H1 (cell line): ENCODE measurements at regions not wholly inside any gene's neighbourhood (a gene's known extent, or its start where the extent isn't known, plus 50 kb on each side); places are given as distances from the start of the nearest gene placed in this dataset.

Source experiments
- CTCF ChIA-PET: fragments of 300-600 bp; sonication (Branson Sonifier 250); formaldehyde crosslinking; loops from one replicate; lab custom pipeline; 2021; ENCODE audit not compliant: partially characterized antibody; lab: Charles Lee
- POLR2A ChIA-PET: fragments of 300-600 bp; sonication (Branson Sonifier 250); formaldehyde crosslinking; loops from one replicate; lab custom pipeline; 2021; ENCODE audit warnings: inconsistent platforms; ENCODE audit not compliant: partially characterized antibody; lab: Charles Lee
- DNase-seq, 2 experiments: peaks; one replicate each; pipeline versions ENCODE4 v3.0.0 to v3.0.0-alpha.2; 2010 to 2022; ENCODE audit warnings: low spot score in 2 of 2, low read depth in 1 of 2, mixed read lengths in 1 of 2
- FAIRE-seq: peaks from 2 replicates; lab custom pipeline; 2011; peaks lifted over from hg19 to GRCh38; lab: Jason Lieb, UNC
- H2AFZ ChIP-seq: 2 replicates; pipeline ENCODE4 v1.8.1; 2012; ENCODE audit warnings: low read length, inconsistent platforms
- H2AK5ac ChIP-seq: 2 replicates; pipeline ENCODE4 v1.6.1; 2013; ENCODE audit warnings: low read depth, low read length
- H2BK120ac ChIP-seq: replicated peaks from 2 replicates; pipeline ENCODE3; 2013; ENCODE audit warnings: low read depth, low read length, inconsistent platforms
- H2BK12ac ChIP-seq: 2 replicates; pipeline ENCODE4 v1.6.1; 2013; ENCODE audit warnings: low read depth, low read length
- H2BK15ac ChIP-seq: 2 replicates; pipeline ENCODE4 v1.6.1; 2013; ENCODE audit warnings: low read length
- H2BK20ac ChIP-seq: 2 replicates; pipeline ENCODE4 v1.6.1; 2013; ENCODE audit warnings: low read length
- H2BK5ac ChIP-seq: 2 replicates; pipeline ENCODE4 v1.6.1; 2013; ENCODE audit warnings: low read depth, low read length
- H3K14ac ChIP-seq: 2 replicates; pipeline ENCODE4 v1.6.1; 2013; ENCODE audit warnings: inconsistent platforms; ENCODE audit not compliant: insufficient read length
- H3K18ac ChIP-seq: 2 replicates; pipeline ENCODE4 v1.6.1; 2013; ENCODE audit warnings: low read length; ENCODE audit errors: extremely low read depth
- H3K23ac ChIP-seq: 2 replicates; pipeline ENCODE4 v1.6.1; 2013; ENCODE audit warnings: inconsistent platforms; ENCODE audit not compliant: insufficient read length
- H3K23me2 ChIP-seq: 2 replicates; pipeline ENCODE4 v1.6.1; 2013; ENCODE audit warnings: low read depth, low read length
- H3K27ac ChIP-seq: 2 replicates; pipeline ENCODE4 v1.6.1; 2011; ENCODE audit warnings: low read depth, low read length, inconsistent platforms
- H3K27me3 ChIP-seq, 4 experiments: replicated peaks in 1 of 4; 1 replicate in 1 of 4; 2 replicates in 3 of 4; pipeline versions ENCODE4 v1.6.1 to v1.8.1; 2011 to 2013; ENCODE audit warnings: low read length in 3 of 4, mild to moderate bottlenecking in 3 of 4, inconsistent platforms in 2 of 4, mixed read lengths in 2 of 4, moderate library complexity in 1 of 4; ENCODE audit not compliant: control insufficient read depth in 3 of 4, insufficient read depth in 3 of 4; ENCODE audit errors: extremely low read depth in 1 of 4
- H3K36me3 ChIP-seq, 4 experiments: 2 replicates each; pipeline versions ENCODE4 v1.6.1 to v1.8.1; 2011 to 2013; ENCODE audit warnings: mild to moderate bottlenecking in 4 of 4, low read length in 3 of 4, moderate library complexity in 2 of 4, control low read depth in 1 of 4, inconsistent platforms in 1 of 4; ENCODE audit not compliant: insufficient read depth in 4 of 4, control insufficient read depth in 2 of 4
- H3K4ac ChIP-seq: replicated peaks from 2 replicates; pipeline ENCODE3; 2013; ENCODE audit warnings: low read length, low read depth, mixed read lengths, inconsistent platforms; ENCODE audit not compliant: insufficient read length
- H3K4me1 ChIP-seq, 4 experiments: replicated peaks in 1 of 4; 1 replicate in 1 of 4; 2 replicates in 3 of 4; pipeline versions ENCODE4 v1.6.1 to v1.8.1; 2011 to 2013; ENCODE audit warnings: low read length in 3 of 4, inconsistent platforms in 2 of 4, mixed read lengths in 1 of 4; ENCODE audit not compliant: insufficient read depth in 4 of 4, control insufficient read depth in 3 of 4
- H3K4me2 ChIP-seq, 2 experiments: 2 replicates each; pipeline versions ENCODE4 v1.6.1 to v1.8.1; 2011 to 2013; ENCODE audit warnings: low read depth in 2 of 2, low read length in 2 of 2, control low read depth in 1 of 2, inconsistent platforms in 1 of 2, mild to moderate bottlenecking in 1 of 2; ENCODE audit not compliant: insufficient read depth in 1 of 2
- H3K4me3 ChIP-seq, 4 experiments: fragments of 200-600, 300-600 bp in 1 of 4; sonication (generic), shearing (Covaris generic), sonication (Bioruptor Twin) in 1 of 4; 2 replicates each; pipeline versions ENCODE4 v1.5.1 to v1.8.1; 2011 to 2016; ENCODE audit warnings: low read length in 4 of 4, low read depth in 3 of 4, control low read depth in 2 of 4, inconsistent platforms in 2 of 4, mild to moderate bottlenecking in 2 of 4, mixed read lengths in 1 of 4, moderate library complexity in 1 of 4; ENCODE audit not compliant: insufficient read depth in 2 of 4; ENCODE audit errors: extremely low read depth in 1 of 4
- H3K56ac ChIP-seq: replicated peaks from 2 replicates; pipeline ENCODE3; 2013; ENCODE audit warnings: low read depth, mild to moderate bottlenecking, mixed read lengths, low read length, inconsistent platforms; ENCODE audit not compliant: insufficient read length
- H3K79me1 ChIP-seq: 2 replicates; pipeline ENCODE4 v1.6.1; 2013; ENCODE audit warnings: low read depth, low read length, control low read depth
- H3K79me2 ChIP-seq, 2 experiments: 2 replicates each; pipeline versions ENCODE4 v1.6.1 to v1.8.1; 2012 to 2013; ENCODE audit warnings: low read length in 2 of 2, mild to moderate bottlenecking in 2 of 2, inconsistent platforms in 1 of 2; ENCODE audit not compliant: insufficient read depth in 2 of 2, control insufficient read depth in 1 of 2
- H3K9ac ChIP-seq, 4 experiments: replicated peaks in 1 of 4; 1 replicate in 1 of 4; 2 replicates in 3 of 4; pipeline versions ENCODE4 v1.6.1 to v1.8.1; 2011 to 2013; ENCODE audit warnings: low read depth in 3 of 4, low read length in 3 of 4, control low read depth in 2 of 4, mild to moderate bottlenecking in 2 of 4, moderate library complexity in 2 of 4, inconsistent platforms in 1 of 4; ENCODE audit errors: extremely low read depth in 1 of 4
- H3K9me3 ChIP-seq, 2 experiments: 2 replicates each; pipeline versions ENCODE4 v1.6.1 to v1.8.1; 2012 to 2013; ENCODE audit warnings: mild to moderate bottlenecking in 2 of 2, moderate library complexity in 2 of 2, control low read depth in 1 of 2, inconsistent platforms in 1 of 2, low read depth in 1 of 2, low read length in 1 of 2, mixed read lengths in 1 of 2; ENCODE audit not compliant: insufficient read depth in 2 of 2
- H4K20me1 ChIP-seq, 2 experiments: replicated peaks in 1 of 2; 2 replicates each; pipeline versions ENCODE3 to v1.8.1; 2011 to 2013; ENCODE audit warnings: inconsistent platforms in 2 of 2, low read length in 2 of 2, mild to moderate bottlenecking in 1 of 2; ENCODE audit not compliant: insufficient read depth in 2 of 2, control insufficient read depth in 1 of 2
- H4K5ac ChIP-seq: 2 replicates; pipeline ENCODE4 v1.6.1; 2013; ENCODE audit warnings: low read length, low read depth, mixed read lengths, inconsistent platforms; ENCODE audit not compliant: insufficient read length
- H4K8ac ChIP-seq: 2 replicates; pipeline ENCODE4 v1.8.0; 2013; ENCODE audit warnings: mild to moderate bottlenecking, moderate library complexity, low read length, inconsistent platforms; ENCODE audit not compliant: insufficient read depth; ENCODE audit errors: extremely low read depth
- H4K91ac ChIP-seq: replicated peaks from 2 replicates; pipeline ENCODE3; 2013; ENCODE audit warnings: low read length, mixed read lengths, inconsistent platforms; ENCODE audit not compliant: insufficient read length
- CHD2 ChIP-seq: IDR thresholded peaks from 2 replicates; pipeline ENCODE4 v1.6.1; 2012; ENCODE audit warnings: low read length, improper control_type of control experiment
- RAD21 ChIP-seq, 2 experiments: IDR thresholded peaks in 1 of 2; conservative IDR thresholded peaks in 1 of 2; 2 replicates each; pipeline ENCODE4 v1.6.1; 2011; ENCODE audit warnings: low read depth in 2 of 2, low read length in 2 of 2, improper control_type of control experiment in 1 of 2, inconsistent platforms in 1 of 2, mild to moderate bottlenecking in 1 of 2, moderate library complexity in 1 of 2
- SRF ChIP-seq: IDR thresholded peaks from 2 replicates; pipeline ENCODE4 v1.6.1; 2011; ENCODE audit warnings: mild to moderate bottlenecking, low read depth, low read length, moderate library complexity
- WGBS, 2 experiments: shearing (Covaris generic) in 1 of 2; methylation state at CpG; one replicate each; pipeline versions ENCODE4 v1.1.6 to v1.1.7; 2013 to 2015; ENCODE audit warnings: low lambda C conversion rate in 2 of 2, mixed read lengths in 2 of 2, inconsistent platforms in 1 of 2, low coverage in 1 of 2, missing lambda C conversion rate in 1 of 2; ENCODE audit not compliant: insufficient replicate concordance in 2 of 2, insufficient coverage in 1 of 2, insufficient read length in 1 of 2; ENCODE audit errors: extremely low coverage in 1 of 2, missing lambda C conversion rate in 1 of 2; 5-methylcytosine and 5-hydroxymethylcytosine counted together

DNA sequence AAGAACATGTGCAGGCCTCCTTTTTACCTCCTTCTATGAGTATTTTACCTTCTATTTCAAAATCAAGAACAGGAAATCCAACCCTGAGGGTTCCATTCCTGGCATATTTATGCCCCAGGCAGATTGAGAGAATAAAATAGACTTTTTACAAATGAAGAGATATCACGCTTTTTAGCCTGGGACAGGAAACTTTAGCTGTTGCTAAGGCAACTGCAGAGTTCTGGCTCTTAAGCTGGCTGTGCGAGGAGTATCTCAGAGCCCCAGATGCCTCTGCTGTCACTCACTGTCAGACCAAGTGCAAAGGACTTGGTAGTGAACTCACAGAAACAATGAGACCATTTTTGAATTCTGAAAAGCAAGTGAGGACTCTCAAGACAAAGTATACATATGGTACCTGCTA is 69.5 kb upstream of the HSPB3 start:
- Histone ChIP-seq H3K4me2 (no peak overlapping the region), H3K36me3 (no peaks in the 10 kb centered on the region), H3K27me3 (no peaks in the 10 kb centered on the region), H3K4ac (no peak overlapping the region), H2AFZ (0 out of 2 replicates have a peak overlapping the region, but pooled peaks have one; percentile 8), H4K8ac (no peak overlapping the region), H3K14ac (no peak overlapping the region), H3K27ac (no peak overlapping the region), H3K9me3 (peaks cover 0 to 5% of the 10 kb centered on the region in 2 experiments; a peak in 1 of 4 replicates), H3K56ac (no peak overlapping the region), H4K20me1 (no peaks in the 10 kb centered on the region), H3K79me1 (no peaks in the 10 kb centered on the region), H3K23ac (no peak overlapping the region), H3K4me1 (no peaks in the 10 kb centered on the region), H3K79me2 (no peaks in the 10 kb centered on the region), H2BK120ac (no peak overlapping the region), H3K23me2 (no peaks in the 10 kb centered on the region), H3K9ac (no peak overlapping the region), H2BK20ac (no peak overlapping the region), H2BK15ac (no peak overlapping the region), H3K4me3 (no peak overlapping the region), H4K5ac (no peak overlapping the region), H3K18ac (no peak overlapping the region), H4K91ac (no peak overlapping the region), H2BK5ac (no peak overlapping the region), H2AK5ac (no peak overlapping the region), H2BK12ac (no peak overlapping the region)
- DNase-seq (no peak), FAIRE-seq (no peak)
- ChIA-PET POLR2A (interaction anchor here (0.6 kb wide), 1 partner anchor 69 kb away, joined by 3 read pairs; no protein-coding TSS in a partner anchor), CTCF (interaction anchor here (0.7 to 1.0 kb wide), 3 partner anchors 9 to 32 kb away, joined by 3 read pairs; no protein-coding TSS in a partner anchor)
- TF ChIP-seq SRF: no peak
- TF ChIP-seq RAD21 (IDR thresholded peaks at IDR 0.05 in 1 of 2, conservative IDR thresholded peaks at IDR 0.05 in 1 of 2; ENCODE audit: low read depth in 2 of 2, low read length in 2 of 2): no peak
- TF ChIP-seq CHD2: no peak
- 94% methylated on average over 2 of the region's 2 CpGs; no CpG with 5 or more reads in 1 of the 2 experiments for WGBS, 2 experiments
